ENCODE measurements at regions not wholly inside any gene's neighbourhood (a gene's known extent, or its start where the extent isn't known, plus 50 kb on each side); places are given as distances from the start of the nearest gene placed in this dataset.

DNA sequence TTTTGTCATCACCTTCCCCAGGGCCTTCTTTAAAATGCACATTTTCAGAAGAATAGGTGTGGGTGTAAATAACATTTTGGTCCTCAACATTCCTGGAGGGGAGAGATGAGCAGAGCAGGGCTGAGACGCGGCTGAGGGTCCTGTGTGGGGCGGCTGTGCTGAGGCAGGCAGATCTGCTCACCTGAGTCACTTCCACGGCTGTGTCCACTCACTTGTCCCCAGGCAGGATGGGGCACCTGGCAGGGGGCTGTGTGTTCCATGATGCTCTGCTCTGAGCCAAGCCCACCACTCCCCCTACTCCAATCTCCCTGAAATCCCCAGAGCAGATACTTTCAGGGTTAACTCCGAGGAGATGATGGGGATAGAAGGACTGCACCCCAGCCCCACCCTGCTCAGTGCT is 93.8 kb downstream of the GLRX3 start:
- DNase-seq: no peak

DNA sequence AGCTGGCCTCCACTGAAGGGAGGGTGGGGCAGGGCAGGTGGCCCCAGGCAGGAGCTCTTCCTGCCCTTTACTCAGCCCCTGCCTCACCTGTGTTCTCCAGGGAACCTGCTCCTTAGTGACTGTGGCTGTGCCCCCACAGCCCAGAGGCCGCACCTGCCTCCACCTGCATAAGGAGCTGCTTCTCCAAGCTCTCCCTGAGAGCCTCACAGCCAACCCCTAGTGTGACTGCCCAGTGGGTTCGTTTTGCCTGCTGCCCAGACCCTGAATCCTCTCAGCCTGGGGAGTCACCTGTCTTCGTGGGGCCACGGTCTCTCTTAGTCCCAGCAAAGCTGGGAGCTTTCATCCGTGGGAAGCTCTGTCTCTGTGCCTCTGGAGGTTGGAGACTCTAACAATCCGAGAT is 94.4 kb downstream of the GLRX3 start:
- no peak for DNase-seq

DNA sequence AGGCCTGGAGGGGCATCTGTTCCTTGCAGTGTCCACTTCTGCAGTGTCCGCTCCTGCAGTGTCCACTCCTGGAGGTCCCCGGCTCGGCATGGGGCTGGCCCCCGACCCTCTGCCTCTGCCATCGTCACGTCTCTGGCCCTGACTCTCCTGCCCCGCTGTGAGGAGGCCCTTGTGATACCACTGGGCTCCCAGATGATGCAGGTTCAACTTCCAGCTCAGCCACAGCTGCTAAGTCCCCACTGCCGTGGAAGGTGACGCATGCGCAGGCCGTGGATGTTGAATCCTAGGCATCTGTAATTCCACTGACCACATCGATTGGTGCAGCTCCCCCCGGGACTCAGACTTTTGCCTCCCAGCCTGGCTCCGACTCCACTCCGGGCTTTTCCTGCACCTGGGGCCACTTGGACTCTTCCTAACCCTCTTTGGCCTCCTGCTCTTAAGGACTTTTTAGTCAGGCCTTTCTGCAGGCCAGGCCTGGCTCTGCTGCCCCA is 95.1 kb downstream of the GLRX3 start:
- DNase-seq: no peak

DNA sequence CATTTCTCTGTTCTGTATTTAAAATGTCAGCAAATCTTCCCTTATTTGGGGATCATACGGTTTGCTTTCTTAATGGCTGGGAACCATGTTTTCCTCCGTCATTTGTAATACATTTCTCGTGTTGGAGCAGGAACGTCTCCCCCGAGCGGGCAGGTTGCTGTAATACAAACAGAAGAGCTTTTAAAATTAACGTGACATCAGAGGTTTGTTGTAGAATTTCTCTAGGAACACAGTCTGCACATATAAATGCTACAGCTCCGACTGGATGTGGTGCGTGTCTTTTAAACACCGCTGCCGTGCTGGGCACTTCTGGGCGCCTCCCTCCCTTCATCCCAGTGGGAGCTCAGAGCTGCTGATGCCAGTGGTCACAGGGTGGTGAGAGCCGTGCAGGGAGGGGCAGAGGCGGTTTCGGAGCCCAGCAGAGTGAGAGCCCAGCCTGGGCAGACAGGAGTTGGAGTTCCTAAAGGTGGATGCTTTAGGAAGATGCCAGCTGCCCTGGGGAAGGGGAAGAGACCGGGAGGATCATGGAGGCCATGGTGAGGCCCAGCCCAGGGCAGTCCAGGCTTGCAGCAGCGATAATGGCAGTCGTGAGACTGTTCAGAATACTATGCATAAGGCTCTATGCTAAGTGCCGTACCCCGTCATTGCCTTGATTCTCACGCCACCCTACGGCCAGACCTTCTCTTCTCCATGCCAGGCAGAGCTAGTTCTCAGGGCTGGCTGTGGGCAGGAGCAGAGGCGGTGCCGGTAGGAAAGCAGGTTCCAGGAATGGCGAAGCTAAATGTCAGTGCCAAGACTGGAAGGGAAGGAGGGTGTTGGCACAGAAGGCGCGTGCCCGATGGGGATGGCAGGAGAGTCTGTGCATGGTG is 96.2 kb downstream of the GLRX3 start:
- no peak for DNase-seq

DNA sequence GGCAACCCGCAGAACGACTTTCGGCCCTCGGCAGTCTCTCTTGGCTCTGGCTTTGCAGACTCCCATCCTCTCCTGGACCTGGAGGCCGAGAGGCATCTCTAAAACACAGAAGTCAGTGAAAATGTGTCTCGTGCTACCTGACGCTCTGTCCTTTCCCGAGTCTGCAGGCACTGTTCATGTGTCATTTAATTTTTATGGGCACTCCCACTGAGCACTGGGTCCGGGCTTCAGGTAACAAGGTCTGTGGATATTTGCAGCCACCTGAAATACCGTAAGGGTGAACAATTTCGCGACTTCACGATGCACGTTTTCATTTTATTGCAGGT is 96.8 kb downstream of the GLRX3 start:
- DNase-seq: no peak

DNA sequence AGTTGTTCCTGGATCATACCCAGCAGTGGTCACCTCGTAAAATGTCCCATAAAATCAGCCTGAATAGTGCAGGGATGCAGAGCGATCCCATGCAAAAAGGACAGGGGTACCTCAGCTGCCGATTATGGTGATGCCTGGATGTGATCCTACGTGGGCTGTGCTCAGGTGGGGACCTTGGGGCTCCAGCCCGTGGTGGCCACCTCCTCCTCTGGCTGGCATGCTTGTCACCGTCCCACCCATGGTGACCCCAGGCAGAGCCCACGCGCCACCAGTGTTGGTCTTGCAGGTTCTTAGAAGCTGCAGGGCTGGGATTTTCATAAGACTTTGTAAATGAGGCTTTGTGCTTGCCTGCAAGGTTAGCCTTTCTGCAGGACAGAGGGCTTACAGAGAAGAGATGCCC is 97.2 kb downstream of the GLRX3 start:
- no peak for DNase-seq

DNA sequence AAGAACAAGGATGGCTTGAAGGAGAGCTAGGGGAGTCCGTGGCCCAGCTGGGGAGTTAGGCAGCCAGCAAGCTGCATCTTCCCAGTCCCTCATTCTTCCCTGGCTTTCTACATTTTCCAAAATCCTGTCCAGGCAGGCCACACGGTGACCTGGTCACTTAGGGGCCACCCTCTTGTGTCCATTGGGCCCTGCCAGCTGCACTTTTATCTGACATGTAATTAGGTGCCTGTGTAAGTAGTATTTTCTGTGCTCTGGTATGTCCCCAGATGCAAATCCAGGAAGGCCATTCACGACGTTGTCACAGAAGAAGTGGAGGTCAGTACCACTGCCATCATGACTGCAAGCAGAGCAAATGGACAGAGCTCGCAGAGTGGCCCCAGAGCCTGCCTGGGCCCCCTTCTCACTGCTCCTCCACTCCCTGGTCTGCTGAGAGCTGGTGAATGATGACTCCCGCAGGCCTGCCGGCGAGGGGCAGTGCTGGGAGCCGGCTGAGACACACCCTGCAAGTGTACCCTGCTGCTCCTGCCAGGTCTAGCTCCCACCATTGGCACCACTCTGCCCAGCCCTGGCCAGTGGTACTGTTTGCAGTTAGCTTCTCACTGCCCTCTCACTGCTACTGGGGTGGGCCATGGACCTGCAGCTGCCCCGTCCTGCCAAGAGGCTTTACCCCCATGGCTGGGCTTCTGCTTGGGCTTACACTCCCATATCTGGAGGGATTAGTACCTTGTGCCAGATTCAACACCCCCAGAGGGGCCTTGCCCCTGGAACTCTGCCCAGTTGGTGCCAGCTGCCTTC is 98.2 kb downstream of the GLRX3 start:
- DNase-seq: no peak

DNA sequence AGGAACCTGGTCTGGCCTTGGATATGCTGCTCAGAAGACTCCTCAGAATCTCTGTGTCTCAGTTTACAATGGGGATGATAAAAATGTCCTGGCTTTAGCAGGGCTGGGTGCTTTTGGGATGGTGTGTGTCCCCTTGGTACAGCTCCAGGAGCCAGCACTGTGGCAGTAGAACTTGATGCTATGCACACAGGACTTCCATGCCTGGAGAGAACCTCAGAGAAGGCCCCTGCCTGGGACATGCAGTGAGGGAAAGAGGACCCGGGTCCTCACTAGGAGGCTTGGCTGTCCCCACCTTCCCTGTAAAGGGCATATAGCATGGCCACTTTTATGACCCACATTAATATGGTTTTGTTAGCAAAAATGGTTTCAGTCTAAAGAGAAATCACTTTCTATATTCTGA is 100.5 kb downstream of the GLRX3 start:
- no peak for DNase-seq

DNA sequence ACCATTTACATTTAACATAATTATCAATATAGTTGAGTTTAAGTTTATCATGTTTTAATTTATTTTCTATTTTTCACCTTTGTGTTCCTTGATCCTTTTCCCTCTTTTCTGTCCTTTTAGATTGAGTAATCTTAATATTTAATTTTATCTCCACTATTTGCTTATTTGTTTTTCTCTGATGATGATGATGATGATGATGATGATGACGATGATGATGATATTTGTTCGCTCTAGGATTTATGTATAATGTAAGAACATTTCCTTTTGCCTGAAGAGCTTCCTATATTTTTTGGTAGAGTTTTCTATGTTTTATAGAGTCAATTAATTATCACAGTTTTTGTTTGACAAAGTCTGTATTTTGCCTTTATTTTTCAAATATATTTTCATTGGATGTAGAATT is 104.2 kb downstream of the GLRX3 start:
- DNase-seq: no peak

DNA sequence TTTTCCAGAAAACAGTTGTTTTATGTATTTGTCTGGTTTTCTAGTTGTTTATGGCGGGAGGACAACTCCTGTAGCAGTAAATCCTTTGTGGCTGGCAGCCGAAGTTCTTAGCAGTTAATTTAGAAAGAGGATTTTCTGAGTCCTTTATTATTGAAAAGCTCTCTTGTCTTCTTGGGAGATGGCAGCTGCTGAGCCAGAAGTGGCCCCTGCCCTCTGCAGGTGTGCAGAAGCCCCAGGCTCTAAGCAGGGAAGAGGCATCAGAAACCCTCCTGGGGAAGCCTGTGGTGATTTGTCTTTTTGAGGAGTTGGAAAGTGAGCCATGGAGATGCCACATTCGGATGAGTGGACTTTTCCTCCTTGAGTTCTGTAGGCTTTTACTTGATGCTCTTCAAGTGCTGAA is 106.3 kb downstream of the GLRX3 start:
- DNase-seq: no peak

DNA sequence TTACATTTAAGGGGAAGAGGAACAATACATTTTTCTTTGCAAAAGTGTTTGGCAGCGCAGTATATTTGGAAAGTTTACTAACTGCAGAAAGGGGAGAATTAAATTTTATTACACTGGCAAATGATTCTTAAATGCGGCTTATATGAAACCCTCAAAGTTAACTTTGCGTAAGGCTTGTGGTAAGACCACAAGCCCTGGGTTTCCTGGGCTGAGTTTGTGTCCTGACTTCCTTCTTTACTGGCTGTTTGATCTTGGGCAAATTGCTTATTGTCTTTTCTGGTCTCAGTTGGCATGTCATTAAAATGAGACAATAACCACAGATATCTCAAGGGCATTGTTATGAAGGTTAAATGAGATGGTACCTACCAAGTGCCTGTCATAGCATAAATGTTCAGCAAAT is 106.8 kb downstream of the GLRX3 start:
- no peak for DNase-seq

DNA sequence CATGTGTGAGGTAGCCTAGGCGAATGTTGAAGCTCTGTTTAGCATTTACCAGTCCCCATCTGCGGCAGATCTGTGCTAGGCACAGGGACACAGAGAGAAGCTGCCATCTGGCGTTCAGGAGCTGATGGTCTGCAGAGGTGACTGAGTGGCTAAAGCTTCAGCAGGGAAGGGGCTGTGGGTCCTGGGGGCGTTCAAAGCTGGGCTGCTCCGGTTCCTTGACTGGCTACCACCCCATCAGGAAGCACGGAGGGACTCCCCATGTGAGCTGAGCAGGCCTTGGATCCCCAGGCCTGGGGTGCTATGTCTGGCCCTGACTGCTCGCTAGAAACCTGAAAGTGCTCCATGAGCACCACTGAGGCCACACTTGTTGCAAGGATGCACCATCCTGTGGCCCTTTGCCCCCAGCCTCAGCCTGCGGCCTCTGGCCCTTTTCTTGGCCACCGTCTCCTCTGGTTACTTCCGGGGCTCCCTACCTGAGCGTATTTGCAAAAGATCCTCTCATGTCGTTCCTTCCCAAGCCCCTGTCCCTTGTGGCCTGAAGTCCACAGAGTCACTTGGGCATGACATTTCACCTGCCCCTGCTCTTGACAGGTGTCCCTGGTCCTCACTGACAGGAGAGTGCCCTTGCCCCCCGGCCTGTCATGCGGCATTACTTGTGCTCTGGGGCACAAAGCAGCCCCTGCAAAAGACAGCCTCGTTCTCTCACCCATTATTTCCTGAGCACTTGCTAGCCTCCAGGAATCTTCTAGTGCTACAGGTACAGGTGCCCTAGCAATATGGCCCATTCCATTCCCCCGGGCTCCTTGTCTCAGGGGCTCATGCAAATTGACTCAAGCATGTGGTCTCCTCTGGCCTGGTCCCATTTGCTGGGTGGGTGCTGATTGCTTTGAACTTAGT is 108.1 kb downstream of the GLRX3 start:
- DNase-seq: no peak

DNA sequence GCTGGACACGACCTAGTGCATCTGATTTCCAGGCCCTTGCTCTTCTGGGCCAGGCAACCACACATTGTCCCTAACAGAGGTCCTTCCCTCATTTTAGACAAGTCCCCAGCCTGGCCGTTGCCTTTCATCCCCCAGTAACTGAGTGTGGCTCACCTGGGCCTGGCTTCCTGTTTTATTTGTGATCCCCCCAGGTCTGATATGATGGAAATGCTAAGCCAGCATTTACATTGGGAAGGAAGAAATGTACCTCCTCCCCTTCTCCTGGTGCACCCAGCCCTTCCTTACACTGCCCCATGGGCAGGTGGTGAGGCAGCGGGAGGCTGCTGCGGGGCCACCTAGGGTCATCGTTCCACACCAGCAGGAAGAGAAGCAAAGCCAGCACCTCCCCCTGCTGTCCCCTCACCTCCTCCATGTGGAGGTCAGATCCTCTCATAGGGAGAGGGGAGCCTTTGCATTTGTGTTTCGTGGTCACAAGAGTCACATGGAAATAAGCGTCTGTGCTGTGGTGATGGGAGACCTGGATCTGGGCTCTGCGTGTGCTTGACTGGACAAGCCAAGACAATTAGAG is 108.8 kb downstream of the GLRX3 start:
- no peak for DNase-seq

DNA sequence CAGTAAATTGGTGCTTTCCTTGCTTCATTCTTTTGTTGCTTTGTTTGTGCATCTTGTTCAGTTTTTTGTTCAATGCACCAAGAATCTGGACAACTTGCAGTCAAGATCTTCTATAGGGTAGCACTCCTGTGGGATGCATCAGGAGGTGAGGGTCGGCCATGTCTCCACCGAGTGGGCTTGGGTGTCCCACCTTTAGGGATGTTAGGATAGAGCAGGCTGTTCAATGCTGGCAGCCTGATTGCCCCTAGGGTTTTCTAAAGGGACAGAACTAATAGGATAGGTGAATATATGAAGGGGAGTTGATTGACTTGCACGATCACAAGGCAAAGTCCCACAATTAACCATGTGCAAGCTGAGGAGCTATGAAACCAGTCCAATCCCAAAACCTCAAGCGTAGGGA is 109.9 kb downstream of the GLRX3 start:
- DNase-seq: no peak

DNA sequence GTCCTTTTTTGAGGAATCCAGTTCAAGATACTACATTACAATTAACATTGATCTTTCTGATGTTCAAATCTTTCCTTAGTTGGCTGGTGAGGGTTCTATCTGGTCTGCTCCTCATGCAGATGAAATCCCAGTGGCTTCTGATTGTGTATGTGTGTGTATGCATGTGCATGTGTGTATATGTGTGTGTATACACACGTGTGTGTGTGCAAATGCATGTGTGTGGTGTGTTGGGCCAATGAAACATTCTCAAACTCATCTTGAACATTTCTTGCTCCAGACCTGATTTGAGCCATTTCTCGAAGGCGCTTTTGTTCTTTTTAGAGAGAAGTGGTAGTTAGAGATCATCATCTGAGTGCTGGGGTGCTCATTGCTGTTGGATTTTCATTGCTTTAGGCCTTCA is 113.9 kb downstream of the GLRX3 start:
- DNase-seq: no peak

DNA sequence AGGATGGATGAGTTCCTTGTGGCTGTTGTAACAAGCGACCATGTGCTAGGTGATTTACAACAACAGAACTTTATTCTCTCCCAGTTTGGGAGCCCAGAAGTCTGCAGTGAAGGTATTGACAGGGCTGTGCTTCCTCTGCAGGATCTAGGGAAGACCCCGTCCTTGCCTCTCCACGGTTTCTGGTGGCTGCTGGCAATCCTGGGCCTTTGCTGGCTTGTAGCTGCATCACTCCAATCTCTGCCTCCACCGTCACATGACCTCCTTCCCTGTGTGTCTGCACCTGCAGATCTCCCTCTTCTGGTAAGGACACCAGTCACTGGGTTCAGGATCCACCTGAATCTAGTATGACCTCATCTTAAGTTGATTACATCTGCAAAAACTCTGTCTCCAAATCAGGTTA is 115.6 kb downstream of the GLRX3 start:
- no peak for DNase-seq

DNA sequence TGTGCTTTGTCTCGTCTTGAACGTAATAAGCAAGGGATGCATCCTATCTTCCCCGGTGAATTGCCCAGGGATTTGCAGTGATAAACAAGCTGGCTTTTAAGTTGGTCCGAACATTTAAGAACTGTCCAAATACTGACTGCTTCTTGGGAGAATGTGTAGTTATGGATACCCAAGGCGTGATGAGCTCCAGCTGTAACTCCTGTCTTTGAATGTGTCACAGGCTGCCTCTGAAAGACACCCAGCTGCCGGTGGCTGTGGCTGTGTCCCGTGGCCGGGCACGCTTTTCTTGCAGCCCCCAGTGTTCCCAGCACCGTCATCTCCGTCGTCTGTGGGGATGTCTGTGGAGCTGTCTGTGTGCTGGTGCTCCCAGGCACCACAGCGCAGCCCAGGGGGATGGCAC is 118.1 kb downstream of the GLRX3 start:
- DNase-seq: no peak

DNA sequence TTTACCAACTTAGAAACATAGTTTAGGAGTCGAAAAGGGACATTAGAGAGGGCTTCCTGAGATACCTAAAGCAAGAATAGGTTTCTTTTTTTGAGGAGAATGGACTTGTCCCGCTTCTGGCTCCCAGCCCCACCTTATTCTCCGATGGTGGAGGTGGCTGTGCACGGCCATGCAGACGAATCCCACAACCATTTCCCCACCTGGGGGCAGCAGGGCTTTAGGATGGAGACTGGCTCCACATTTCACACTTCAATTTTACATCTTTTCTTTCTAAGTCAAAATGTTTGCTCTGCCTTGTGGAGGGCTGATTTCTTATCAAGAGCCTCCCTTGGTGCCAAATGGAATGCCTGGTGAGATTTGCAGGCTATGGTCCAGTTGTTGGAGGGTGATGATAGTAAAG is 118.5 kb downstream of the GLRX3 start:
- DNase-seq: no peak

DNA sequence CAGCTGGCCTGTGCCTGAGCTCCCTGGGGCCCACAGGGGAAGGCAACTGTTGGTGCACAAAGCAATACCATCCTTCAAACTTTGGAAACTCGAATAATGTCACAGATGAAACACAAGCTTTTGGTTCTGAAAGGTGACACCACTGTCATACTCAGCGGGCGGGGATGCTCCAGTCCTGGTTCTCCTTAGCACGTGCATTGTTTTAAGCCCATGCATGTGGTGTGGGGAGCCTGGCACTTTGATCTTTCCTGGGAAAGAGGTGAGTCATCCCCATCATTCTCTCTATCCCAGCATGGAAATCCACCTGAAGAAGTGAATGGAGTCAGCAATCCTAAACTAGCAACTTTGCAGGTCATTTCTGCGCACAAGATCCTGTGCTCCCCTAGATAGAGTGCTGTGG is 119.6 kb downstream of the GLRX3 start:
- DNase-seq: no peak

DNA sequence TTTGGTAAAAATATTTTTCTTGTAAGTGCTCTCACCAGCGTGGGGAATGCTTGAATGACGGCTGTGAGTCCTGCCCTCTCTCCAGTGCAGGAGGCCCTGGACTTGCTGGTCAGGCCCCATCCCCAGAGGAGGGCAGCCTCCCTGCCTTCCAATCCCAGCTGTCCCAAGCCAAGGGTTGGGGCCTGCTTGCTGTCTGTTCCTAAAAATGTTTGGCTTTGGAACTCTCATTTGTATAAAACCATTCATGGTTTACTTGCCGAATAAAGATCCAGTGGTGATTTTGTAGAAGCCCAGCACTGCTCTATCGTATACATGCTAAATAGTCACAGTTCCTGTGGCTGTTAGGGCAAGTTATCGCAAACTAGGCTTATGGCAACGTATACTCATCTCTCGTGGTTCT is 121.7 kb downstream of the GLRX3 start:
- DNase-seq: no peak

DNA sequence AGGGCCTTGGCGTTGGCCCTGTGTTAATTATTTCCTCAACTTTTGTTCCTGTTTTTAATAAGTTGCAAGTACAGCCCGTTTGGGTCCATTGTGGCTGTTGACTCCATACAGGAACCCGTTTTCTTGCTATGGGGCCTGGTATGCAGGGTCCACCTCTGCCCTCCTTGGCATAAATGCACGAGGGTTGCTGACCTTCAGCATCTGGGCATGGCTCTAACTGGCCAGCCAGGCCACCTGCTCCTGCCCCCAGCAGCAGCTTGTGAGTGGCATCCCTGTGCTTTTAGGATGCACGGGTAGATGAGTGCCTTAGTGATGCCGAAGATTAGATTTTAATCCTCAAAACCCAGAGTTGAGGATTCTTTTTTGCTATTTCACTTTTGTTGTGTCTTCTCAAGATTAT is 123.2 kb downstream of the GLRX3 start:
- no peak for DNase-seq

DNA sequence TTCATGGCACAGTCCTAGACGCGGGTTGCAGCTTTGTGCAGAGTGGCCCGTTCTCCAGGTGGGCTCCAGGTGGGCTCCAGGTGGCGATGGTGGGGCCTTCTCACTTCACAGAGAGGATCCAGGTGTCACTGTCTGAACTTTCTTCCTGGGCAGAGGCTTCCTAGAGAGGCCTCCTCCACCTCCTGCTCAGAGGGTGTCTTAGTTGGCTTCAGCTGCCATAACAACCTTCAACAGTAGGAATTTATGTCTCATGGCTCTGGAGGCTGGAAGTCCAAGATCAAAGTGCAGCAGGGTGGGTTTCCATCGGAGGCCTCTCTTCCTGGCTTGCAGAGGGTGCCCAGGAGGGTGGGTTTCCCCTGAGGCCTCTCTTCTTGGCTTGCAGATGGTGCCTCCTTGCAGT is 125.1 kb downstream of the GLRX3 start:
- DNase-seq: no peak

DNA sequence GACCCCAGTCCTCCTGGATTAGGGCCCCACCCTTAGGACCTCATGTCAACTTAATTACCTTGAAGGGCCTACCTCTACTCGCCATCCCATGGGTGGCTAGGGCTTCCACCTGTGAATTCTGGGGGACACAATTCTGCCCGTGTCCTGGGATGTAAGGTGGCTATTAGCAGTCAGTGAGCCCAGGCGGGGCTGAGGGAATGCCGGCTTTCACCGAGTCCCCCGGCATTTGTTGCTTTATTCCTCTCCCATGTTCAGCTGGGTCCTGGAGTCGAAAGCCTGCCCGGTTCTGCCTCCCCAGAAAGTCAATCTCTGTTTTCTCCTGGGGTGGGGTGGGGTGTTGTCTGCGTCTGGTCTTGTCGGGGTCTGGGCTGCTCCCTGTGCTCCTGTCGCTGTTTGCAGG is 125.6 kb downstream of the GLRX3 start:
- DNase-seq: no peak

Measured in activated CD4-positive, alpha-beta T cell treated with anti-CD3 and anti-CD28 coated beads, Interleukin-2, amount 50 U/mL, for 48 hours (primary cell).